Activated CD8-positive, alpha-beta T cell treated with anti-CD3 and anti-CD28 coated beads for 36 hours (primary cell): ENCODE measurements at regions not wholly inside any gene's neighbourhood (a gene's known extent, or its start where the extent isn't known, plus 50 kb on each side); places are given as distances from the start of the nearest gene placed in this dataset.
A peak's percentile ranks its signal among the peaks of the same experiment; 100 is the strongest.

Source experiments
- ATAC-seq: fragments of 200-7000 bp; cut with Tn5 transposase; one replicate; pipeline ENCODE4 v1.10.0; 2021; ENCODE audit warnings: mild to moderate bottlenecking, moderate library complexity
- CTCF ChIA-PET: fragments of 350-600 bp; sonication (Branson Sonifier 250); formaldehyde crosslinking; loops from one replicate; lab custom pipeline; 2021; ENCODE audit warnings: antibody characterized with exemption; lab: Charles Lee
- POLR2A ChIA-PET: fragments of 350-600 bp; sonication (Branson Sonifier 250); formaldehyde crosslinking; loops from one replicate; lab custom pipeline; 2021; ENCODE audit warnings: antibody characterized with exemption; lab: Charles Lee
- DNase-seq: peaks from one replicate; pipeline ENCODE4 v3.0.0-alpha.2; 2020
- H3K27ac Mint-ChIP-seq: one replicate; pipeline ENCODE4 v1.8.0; 2021; ENCODE audit warnings: mild to moderate bottlenecking, mixed read lengths
- H3K27me3 Mint-ChIP-seq: one replicate; pipeline ENCODE4 v1.8.0; 2021; ENCODE audit warnings: mixed read lengths
- H3K36me3 Mint-ChIP-seq: one replicate; pipeline ENCODE4 v1.8.0; 2021; ENCODE audit warnings: low read depth, mixed read lengths
- H3K4me1 Mint-ChIP-seq: one replicate; pipeline ENCODE4 v1.8.0; 2021; ENCODE audit warnings: low read depth, mixed read lengths
- H3K4me3 Mint-ChIP-seq: one replicate; pipeline ENCODE4 v1.8.0; 2021; ENCODE audit warnings: mild to moderate bottlenecking, moderate library complexity, mixed read lengths
- H3K9me3 Mint-ChIP-seq: one replicate; pipeline ENCODE4 v1.8.0; 2021; ENCODE audit warnings: mixed read lengths
- intact Hi-C: fragments of 100-400 bp; cut with micrococcal nuclease; formaldehyde crosslinking; loops from one replicate; pipeline ENCODE4 v1.10.0; 2022
- TF ChIP-seq, protein P1 (sequence below): fragments of 200-600 bp; IDR thresholded peaks from one replicate; pipeline ENCODE4 v1.8.0; 2022; ENCODE audit warnings: antibody characterized with exemption, mild to moderate bottlenecking

DNA sequence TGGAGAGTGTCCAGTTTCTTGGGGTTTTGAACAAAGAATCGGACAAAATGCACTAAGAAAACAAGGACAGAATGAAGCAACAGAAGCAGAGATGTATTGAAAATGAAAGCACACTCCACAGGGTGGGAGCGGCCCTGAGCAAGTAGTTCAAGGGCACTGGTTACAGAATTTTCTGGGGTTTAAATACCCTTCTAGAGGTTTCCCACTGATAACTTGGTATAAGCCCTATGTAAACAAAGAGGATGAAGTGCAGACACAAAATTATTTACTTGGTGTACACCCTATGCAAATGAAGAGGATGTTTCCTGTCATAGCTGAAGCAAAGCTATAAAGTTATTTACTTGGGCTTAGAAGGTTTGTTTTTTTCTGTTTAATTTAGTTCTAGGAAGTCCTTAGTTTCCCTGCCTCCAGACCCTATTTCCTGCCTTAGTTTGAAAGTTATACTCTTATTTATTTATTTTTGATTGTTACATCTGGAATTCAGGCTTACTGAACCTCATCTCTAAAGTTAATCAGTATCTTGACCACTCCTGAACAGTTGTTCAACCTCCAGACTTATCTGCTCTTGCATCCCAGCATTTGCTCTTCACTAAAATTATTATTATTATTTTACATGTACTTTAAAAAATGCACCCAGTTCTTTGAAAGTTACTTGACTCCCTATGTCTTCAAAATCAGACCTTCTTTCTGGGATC is 193.5 kb downstream of the SPP2 start:
- TF ChIP-seq, protein P1, sequence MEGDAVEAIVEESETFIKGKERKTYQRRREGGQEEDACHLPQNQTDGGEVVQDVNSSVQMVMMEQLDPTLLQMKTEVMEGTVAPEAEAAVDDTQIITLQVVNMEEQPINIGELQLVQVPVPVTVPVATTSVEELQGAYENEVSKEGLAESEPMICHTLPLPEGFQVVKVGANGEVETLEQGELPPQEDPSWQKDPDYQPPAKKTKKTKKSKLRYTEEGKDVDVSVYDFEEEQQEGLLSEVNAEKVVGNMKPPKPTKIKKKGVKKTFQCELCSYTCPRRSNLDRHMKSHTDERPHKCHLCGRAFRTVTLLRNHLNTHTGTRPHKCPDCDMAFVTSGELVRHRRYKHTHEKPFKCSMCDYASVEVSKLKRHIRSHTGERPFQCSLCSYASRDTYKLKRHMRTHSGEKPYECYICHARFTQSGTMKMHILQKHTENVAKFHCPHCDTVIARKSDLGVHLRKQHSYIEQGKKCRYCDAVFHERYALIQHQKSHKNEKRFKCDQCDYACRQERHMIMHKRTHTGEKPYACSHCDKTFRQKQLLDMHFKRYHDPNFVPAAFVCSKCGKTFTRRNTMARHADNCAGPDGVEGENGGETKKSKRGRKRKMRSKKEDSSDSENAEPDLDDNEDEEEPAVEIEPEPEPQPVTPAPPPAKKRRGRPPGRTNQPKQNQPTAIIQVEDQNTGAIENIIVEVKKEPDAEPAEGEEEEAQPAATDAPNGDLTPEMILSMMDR, result no peak
- no peak for DNase-seq
- ChIA-PET CTCF (no interaction called here), POLR2A (no interaction called here)
- no peaks in the 10 kb centered on the region for H3K36me3 Mint-ChIP-seq
- H3K27ac Mint-ChIP-seq, result peak overlapping the region; percentile 63
- no peaks in the 10 kb centered on the region for H3K27me3 Mint-ChIP-seq
- peak overlapping the region; percentile 32 for H3K4me3 Mint-ChIP-seq
- no peaks in the 10 kb centered on the region for H3K9me3 Mint-ChIP-seq
- intact Hi-C loops, result no loop called here
- no peak for ATAC-seq
- peaks cover 6% of the 10 kb centered on the region for H3K4me1 Mint-ChIP-seq

DNA sequence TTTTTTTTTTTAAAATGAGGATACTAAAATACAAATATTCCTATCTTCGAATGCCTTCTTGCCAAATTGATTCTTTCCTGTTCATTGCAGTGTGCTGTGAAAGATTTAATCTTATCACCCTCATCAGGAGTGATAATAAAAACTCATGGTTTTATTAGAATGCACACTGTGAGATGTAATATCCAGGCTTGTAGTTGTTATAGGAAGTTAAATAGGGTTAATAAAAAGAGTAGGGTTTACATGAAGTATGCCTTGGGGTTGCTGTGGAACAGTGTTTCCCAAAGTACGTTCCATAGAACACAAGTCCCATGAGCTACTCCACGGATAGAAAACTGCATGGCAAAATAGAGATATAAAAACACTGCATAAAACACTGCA is 191.9 kb downstream of the SPP2 start:
- no peak for ATAC-seq
- no peaks in the 10 kb centered on the region for H3K36me3 Mint-ChIP-seq
- no peaks in the 10 kb centered on the region for H3K27me3 Mint-ChIP-seq
- ChIA-PET CTCF (no interaction called here), POLR2A (no interaction called here)
- TF ChIP-seq, protein P1, result no peak
- intact Hi-C loops, result no loop called here
- peaks cover 6% of the 10 kb centered on the region for H3K4me1 Mint-ChIP-seq
- DNase-seq, result no peak
- H3K9me3 Mint-ChIP-seq, result no peaks in the 10 kb centered on the region
- H3K27ac Mint-ChIP-seq, result no peak overlapping the region
- no peak overlapping the region for H3K4me3 Mint-ChIP-seq

DNA sequence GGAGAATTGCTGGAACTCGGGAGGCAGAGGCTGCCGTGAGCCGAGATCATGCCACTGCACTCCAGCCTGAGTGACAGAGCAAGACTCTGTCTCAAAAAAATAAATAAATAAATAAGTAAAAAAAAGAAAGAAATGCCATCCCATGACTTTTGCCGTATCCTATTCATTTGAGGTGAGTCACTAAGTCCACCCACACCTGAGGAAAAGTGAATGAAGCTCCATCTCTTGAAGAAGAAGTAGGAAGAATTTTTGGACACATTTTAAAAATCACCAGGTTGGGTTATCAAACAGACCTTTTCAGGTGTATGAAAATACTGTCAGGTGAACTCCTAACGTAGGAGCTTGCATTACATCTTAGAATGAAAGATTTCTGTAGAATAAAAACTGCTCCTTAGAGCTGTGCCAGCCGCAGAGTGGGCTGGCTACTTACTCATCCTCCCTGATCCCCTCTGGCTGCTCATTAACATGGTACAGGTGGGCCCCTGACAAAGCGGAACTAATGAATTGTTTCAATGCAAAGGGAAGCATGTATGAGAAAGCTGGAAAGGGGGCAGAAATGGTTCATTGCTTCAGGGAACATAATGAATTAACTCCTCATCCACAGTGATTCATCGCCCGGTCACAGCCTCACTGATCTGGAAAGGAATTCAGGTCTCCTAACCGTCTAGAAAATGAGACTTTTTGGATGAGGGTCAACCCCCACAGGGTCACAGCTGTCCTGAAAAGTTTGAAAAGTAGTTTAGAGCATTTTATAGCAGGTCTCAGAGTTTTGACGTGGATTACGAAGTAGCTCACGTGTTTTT is 191.4 kb downstream of the SPP2 start:
- CTCF ChIA-PET, result no interaction called here
- Mint-ChIP-seq H3K4me3 (no peak overlapping the region), H3K27me3 (no peaks in the 10 kb centered on the region), H3K9me3 (no peaks in the 10 kb centered on the region), H3K27ac (no peak overlapping the region), H3K4me1 (peaks cover 6% of the 10 kb centered on the region), H3K36me3 (no peaks in the 10 kb centered on the region)
- TF ChIP-seq, protein P1, result no peak
- ATAC-seq (no peak), DNase-seq (no peak)
- POLR2A ChIA-PET, result no interaction called here
- intact Hi-C loops, result no loop called here

DNA sequence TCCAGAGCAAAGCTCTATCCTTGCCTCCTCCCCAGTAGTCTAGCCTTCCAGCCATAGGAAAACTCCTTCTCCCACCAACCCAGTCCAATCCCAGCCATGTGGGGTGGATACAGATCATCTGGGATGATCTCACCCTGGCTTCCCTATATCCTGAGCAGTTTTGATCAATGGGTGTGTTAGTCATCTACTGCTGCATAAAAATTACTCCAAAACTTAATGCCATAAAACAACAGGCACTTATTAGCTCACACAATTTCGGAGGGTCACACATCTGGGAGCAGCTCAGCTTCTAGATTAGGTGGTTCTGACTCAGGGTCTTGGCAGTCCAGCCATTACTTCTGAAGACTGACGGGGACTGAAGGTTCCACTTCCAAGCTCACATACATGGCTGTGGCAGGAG is 190.4 kb downstream of the SPP2 start:
- no peaks in the 10 kb centered on the region for H3K27me3 Mint-ChIP-seq
- no peak overlapping the region for H3K4me3 Mint-ChIP-seq
- ChIA-PET CTCF (no interaction called here), POLR2A (no interaction called here)
- DNase-seq, result no peak
- TF ChIP-seq, protein P1, result no peak
- intact Hi-C loops, result no loop called here
- peaks cover 6% of the 10 kb centered on the region for H3K4me1 Mint-ChIP-seq
- H3K36me3 Mint-ChIP-seq, result no peaks in the 10 kb centered on the region
- H3K9me3 Mint-ChIP-seq, result no peaks in the 10 kb centered on the region
- no peak overlapping the region for H3K27ac Mint-ChIP-seq
- no peak for ATAC-seq

DNA sequence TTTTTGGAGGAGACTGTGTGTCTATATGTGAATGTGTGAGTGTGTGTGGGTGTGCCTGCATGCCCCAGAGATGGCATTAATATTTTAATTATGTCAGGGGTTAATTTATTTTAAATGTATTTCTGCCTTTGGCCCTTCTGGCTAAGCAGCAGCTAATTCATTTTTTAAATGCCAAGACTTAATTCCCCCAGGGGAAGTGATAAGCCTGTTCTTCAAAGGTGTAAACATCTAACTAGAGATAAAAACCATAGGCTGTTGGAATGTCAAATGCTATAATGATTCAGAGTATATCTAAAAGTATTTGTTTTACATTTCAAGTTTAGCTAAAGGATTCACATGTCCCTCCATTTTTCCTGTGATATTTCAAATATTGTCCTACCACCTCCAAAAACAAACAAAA is 184.7 kb downstream of the SPP2 start:
- ATAC-seq (no peak), DNase-seq (no peak)
- CTCF ChIA-PET, result no interaction called here
- no peaks in the 10 kb centered on the region for H3K27me3 Mint-ChIP-seq
- H3K9me3 Mint-ChIP-seq, result no peaks in the 10 kb centered on the region
- no peaks in the 10 kb centered on the region for H3K36me3 Mint-ChIP-seq
- H3K4me3 Mint-ChIP-seq, result no peak overlapping the region
- TF ChIP-seq, protein P1, result no peak
- no peak overlapping the region for H3K27ac Mint-ChIP-seq
- POLR2A ChIA-PET, result interaction anchor here (0.9 kb wide), 1 partner anchor 28 kb away, joined by 3 read pairs; no protein-coding TSS in a partner anchor
- no peaks in the 10 kb centered on the region for H3K4me1 Mint-ChIP-seq
- intact Hi-C loops, result no loop called here
